H1 (cell line): ENCODE measurements at regions not wholly inside any gene's neighbourhood (a gene's known extent, or its start where the extent isn't known, plus 50 kb on each side); places are given as distances from the start of the nearest gene placed in this dataset.

ENCODE experiments used
- CTCF ChIA-PET: fragments of 300-600 bp; sonication (Branson Sonifier 250); formaldehyde crosslinking; loops from one replicate; lab custom pipeline; 2021; ENCODE audit not compliant: partially characterized antibody; lab: Charles Lee
- POLR2A ChIA-PET: fragments of 300-600 bp; sonication (Branson Sonifier 250); formaldehyde crosslinking; loops from one replicate; lab custom pipeline; 2021; ENCODE audit warnings: inconsistent platforms; ENCODE audit not compliant: partially characterized antibody; lab: Charles Lee
- DNase-seq, 2 experiments: peaks; one replicate each; pipeline versions ENCODE4 v3.0.0 to v3.0.0-alpha.2; 2010 to 2022; ENCODE audit warnings: low spot score in 2 of 2, low read depth in 1 of 2, mixed read lengths in 1 of 2
- FAIRE-seq: peaks from 2 replicates; lab custom pipeline; 2011; peaks lifted over from hg19 to GRCh38; lab: Jason Lieb, UNC
- H2AFZ ChIP-seq: 2 replicates; pipeline ENCODE4 v1.8.1; 2012; ENCODE audit warnings: low read length, inconsistent platforms
- H2AK5ac ChIP-seq: 2 replicates; pipeline ENCODE4 v1.6.1; 2013; ENCODE audit warnings: low read depth, low read length
- H2BK120ac ChIP-seq: replicated peaks from 2 replicates; pipeline ENCODE3; 2013; ENCODE audit warnings: low read depth, low read length, inconsistent platforms
- H2BK12ac ChIP-seq: 2 replicates; pipeline ENCODE4 v1.6.1; 2013; ENCODE audit warnings: low read depth, low read length
- H2BK15ac ChIP-seq: 2 replicates; pipeline ENCODE4 v1.6.1; 2013; ENCODE audit warnings: low read length
- H2BK20ac ChIP-seq: 2 replicates; pipeline ENCODE4 v1.6.1; 2013; ENCODE audit warnings: low read length
- H2BK5ac ChIP-seq: 2 replicates; pipeline ENCODE4 v1.6.1; 2013; ENCODE audit warnings: low read depth, low read length
- H3K14ac ChIP-seq: 2 replicates; pipeline ENCODE4 v1.6.1; 2013; ENCODE audit warnings: inconsistent platforms; ENCODE audit not compliant: insufficient read length
- H3K18ac ChIP-seq: 2 replicates; pipeline ENCODE4 v1.6.1; 2013; ENCODE audit warnings: low read length; ENCODE audit errors: extremely low read depth
- H3K23ac ChIP-seq: 2 replicates; pipeline ENCODE4 v1.6.1; 2013; ENCODE audit warnings: inconsistent platforms; ENCODE audit not compliant: insufficient read length
- H3K23me2 ChIP-seq: 2 replicates; pipeline ENCODE4 v1.6.1; 2013; ENCODE audit warnings: low read depth, low read length
- H3K27ac ChIP-seq: 2 replicates; pipeline ENCODE4 v1.6.1; 2011; ENCODE audit warnings: low read depth, low read length, inconsistent platforms
- H3K27me3 ChIP-seq, 4 experiments: replicated peaks in 1 of 4; 1 replicate in 1 of 4; 2 replicates in 3 of 4; pipeline versions ENCODE4 v1.6.1 to v1.8.1; 2011 to 2013; ENCODE audit warnings: low read length in 3 of 4, mild to moderate bottlenecking in 3 of 4, inconsistent platforms in 2 of 4, mixed read lengths in 2 of 4, moderate library complexity in 1 of 4; ENCODE audit not compliant: control insufficient read depth in 3 of 4, insufficient read depth in 3 of 4; ENCODE audit errors: extremely low read depth in 1 of 4
- H3K36me3 ChIP-seq, 4 experiments: 2 replicates each; pipeline versions ENCODE4 v1.6.1 to v1.8.1; 2011 to 2013; ENCODE audit warnings: mild to moderate bottlenecking in 4 of 4, low read length in 3 of 4, moderate library complexity in 2 of 4, control low read depth in 1 of 4, inconsistent platforms in 1 of 4; ENCODE audit not compliant: insufficient read depth in 4 of 4, control insufficient read depth in 2 of 4
- H3K4ac ChIP-seq: replicated peaks from 2 replicates; pipeline ENCODE3; 2013; ENCODE audit warnings: low read length, low read depth, mixed read lengths, inconsistent platforms; ENCODE audit not compliant: insufficient read length
- H3K4me1 ChIP-seq, 4 experiments: replicated peaks in 1 of 4; 1 replicate in 1 of 4; 2 replicates in 3 of 4; pipeline versions ENCODE4 v1.6.1 to v1.8.1; 2011 to 2013; ENCODE audit warnings: low read length in 3 of 4, inconsistent platforms in 2 of 4, mixed read lengths in 1 of 4; ENCODE audit not compliant: insufficient read depth in 4 of 4, control insufficient read depth in 3 of 4
- H3K4me2 ChIP-seq, 2 experiments: 2 replicates each; pipeline versions ENCODE4 v1.6.1 to v1.8.1; 2011 to 2013; ENCODE audit warnings: low read depth in 2 of 2, low read length in 2 of 2, control low read depth in 1 of 2, inconsistent platforms in 1 of 2, mild to moderate bottlenecking in 1 of 2; ENCODE audit not compliant: insufficient read depth in 1 of 2
- H3K4me3 ChIP-seq, 4 experiments: fragments of 200-600, 300-600 bp in 1 of 4; sonication (generic), shearing (Covaris generic), sonication (Bioruptor Twin) in 1 of 4; 2 replicates each; pipeline versions ENCODE4 v1.5.1 to v1.8.1; 2011 to 2016; ENCODE audit warnings: low read length in 4 of 4, low read depth in 3 of 4, control low read depth in 2 of 4, inconsistent platforms in 2 of 4, mild to moderate bottlenecking in 2 of 4, mixed read lengths in 1 of 4, moderate library complexity in 1 of 4; ENCODE audit not compliant: insufficient read depth in 2 of 4; ENCODE audit errors: extremely low read depth in 1 of 4
- H3K56ac ChIP-seq: replicated peaks from 2 replicates; pipeline ENCODE3; 2013; ENCODE audit warnings: low read depth, mild to moderate bottlenecking, mixed read lengths, low read length, inconsistent platforms; ENCODE audit not compliant: insufficient read length
- H3K79me1 ChIP-seq: 2 replicates; pipeline ENCODE4 v1.6.1; 2013; ENCODE audit warnings: low read depth, low read length, control low read depth
- H3K79me2 ChIP-seq, 2 experiments: 2 replicates each; pipeline versions ENCODE4 v1.6.1 to v1.8.1; 2012 to 2013; ENCODE audit warnings: low read length in 2 of 2, mild to moderate bottlenecking in 2 of 2, inconsistent platforms in 1 of 2; ENCODE audit not compliant: insufficient read depth in 2 of 2, control insufficient read depth in 1 of 2
- H3K9ac ChIP-seq, 4 experiments: replicated peaks in 1 of 4; 1 replicate in 1 of 4; 2 replicates in 3 of 4; pipeline versions ENCODE4 v1.6.1 to v1.8.1; 2011 to 2013; ENCODE audit warnings: low read depth in 3 of 4, low read length in 3 of 4, control low read depth in 2 of 4, mild to moderate bottlenecking in 2 of 4, moderate library complexity in 2 of 4, inconsistent platforms in 1 of 4; ENCODE audit errors: extremely low read depth in 1 of 4
- H3K9me3 ChIP-seq, 2 experiments: 2 replicates each; pipeline versions ENCODE4 v1.6.1 to v1.8.1; 2012 to 2013; ENCODE audit warnings: mild to moderate bottlenecking in 2 of 2, moderate library complexity in 2 of 2, control low read depth in 1 of 2, inconsistent platforms in 1 of 2, low read depth in 1 of 2, low read length in 1 of 2, mixed read lengths in 1 of 2; ENCODE audit not compliant: insufficient read depth in 2 of 2
- H4K20me1 ChIP-seq, 2 experiments: replicated peaks in 1 of 2; 2 replicates each; pipeline versions ENCODE3 to v1.8.1; 2011 to 2013; ENCODE audit warnings: inconsistent platforms in 2 of 2, low read length in 2 of 2, mild to moderate bottlenecking in 1 of 2; ENCODE audit not compliant: insufficient read depth in 2 of 2, control insufficient read depth in 1 of 2
- H4K5ac ChIP-seq: 2 replicates; pipeline ENCODE4 v1.6.1; 2013; ENCODE audit warnings: low read length, low read depth, mixed read lengths, inconsistent platforms; ENCODE audit not compliant: insufficient read length
- H4K8ac ChIP-seq: 2 replicates; pipeline ENCODE4 v1.8.0; 2013; ENCODE audit warnings: mild to moderate bottlenecking, moderate library complexity, low read length, inconsistent platforms; ENCODE audit not compliant: insufficient read depth; ENCODE audit errors: extremely low read depth
- H4K91ac ChIP-seq: replicated peaks from 2 replicates; pipeline ENCODE3; 2013; ENCODE audit warnings: low read length, mixed read lengths, inconsistent platforms; ENCODE audit not compliant: insufficient read length
- EP300 ChIP-seq, 2 experiments: IDR thresholded peaks; 1 replicate in 1 of 2; 2 replicates in 1 of 2; pipeline ENCODE4 v1.6.1; 2011 to 2012; ENCODE audit warnings: low read depth in 2 of 2, low read length in 2 of 2, mild to moderate bottlenecking in 2 of 2, borderline replicate concordance in 1 of 2, inconsistent platforms in 1 of 2, moderate library complexity in 1 of 2
- KDM1A ChIP-seq: fragments of 200-600, 300-600 bp; sonication (generic); IDR thresholded peaks from 2 replicates; pipeline ENCODE4 v1.7.1; 2016; ENCODE audit warnings: mild to moderate bottlenecking, low read length, borderline replicate concordance
- NANOG ChIP-seq: IDR thresholded peaks from 2 replicates; pipeline ENCODE4 v1.6.1; 2011; ENCODE audit warnings: low read length, low read depth, mild to moderate bottlenecking, inconsistent platforms; ENCODE audit not compliant: insufficient read depth, poor library complexity, severe bottlenecking
- RXRA ChIP-seq: IDR thresholded peaks from 2 replicates; pipeline ENCODE4 v1.6.1; 2011; ENCODE audit warnings: low read depth, mild to moderate bottlenecking, low read length, moderate library complexity; ENCODE audit not compliant: insufficient read depth
- WGBS, 2 experiments: shearing (Covaris generic) in 1 of 2; methylation state at CpG; one replicate each; pipeline versions ENCODE4 v1.1.6 to v1.1.7; 2013 to 2015; ENCODE audit warnings: low lambda C conversion rate in 2 of 2, mixed read lengths in 2 of 2, inconsistent platforms in 1 of 2, low coverage in 1 of 2, missing lambda C conversion rate in 1 of 2; ENCODE audit not compliant: insufficient replicate concordance in 2 of 2, insufficient coverage in 1 of 2, insufficient read length in 1 of 2; ENCODE audit errors: extremely low coverage in 1 of 2, missing lambda C conversion rate in 1 of 2; 5-methylcytosine and 5-hydroxymethylcytosine counted together

DNA sequence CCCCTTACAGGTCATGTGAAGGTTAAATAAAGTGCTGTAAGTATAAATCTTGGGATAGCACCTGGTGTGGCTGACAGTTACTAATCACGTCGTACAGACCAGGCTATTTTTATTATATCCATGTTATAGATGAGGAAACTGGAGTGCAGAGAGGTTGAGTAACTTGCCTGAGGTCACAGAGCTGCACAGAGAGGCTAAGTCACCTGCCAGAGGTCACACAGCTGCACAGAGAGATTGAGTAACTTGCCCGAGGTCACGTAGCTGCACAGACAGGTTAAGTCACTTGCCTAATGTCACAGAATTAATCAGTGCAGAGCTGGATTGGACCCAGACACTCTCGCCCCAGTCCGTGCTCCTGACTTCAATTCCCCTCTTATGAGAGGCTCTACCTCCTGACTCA, 171.5 kb downstream of the NUP210 start:
- H3K14ac ChIP-seq, result no peak overlapping the region
- H2AFZ ChIP-seq, result no peak overlapping the region
- no peaks in the 10 kb centered on the region for H3K23me2 ChIP-seq
- no peak overlapping the region for H2BK20ac ChIP-seq
- WGBS, 2 experiments, result 95% methylated on average over 6 of the region's 6 CpGs; no CpG with 5 or more reads in 1 of the 2 experiments
- no peaks in the 10 kb centered on the region for H3K36me3 ChIP-seq
- no peaks in the 10 kb centered on the region for H3K79me2 ChIP-seq
- H3K9ac ChIP-seq, result no peak overlapping the region
- H3K4me3 ChIP-seq, result no peak overlapping the region
- H4K8ac ChIP-seq, result no peak overlapping the region
- H3K18ac ChIP-seq, result no peak overlapping the region
- no peak overlapping the region for H2BK12ac ChIP-seq
- no peak overlapping the region for H3K4ac ChIP-seq
- H3K27ac ChIP-seq, result no peak overlapping the region
- FAIRE-seq (no peak), DNase-seq (no peak)
- no peak overlapping the region for H2AK5ac ChIP-seq
- no peak overlapping the region for H3K23ac ChIP-seq
- no peak overlapping the region for H3K56ac ChIP-seq
- H4K91ac ChIP-seq, result no peak overlapping the region
- H3K9me3 ChIP-seq, result no peaks in the 10 kb centered on the region
- no peaks in the 10 kb centered on the region; a peak in 3 of 7 replicates for H3K4me1 ChIP-seq
- CTCF ChIA-PET, result interaction anchor here (0.8 to 2.0 kb wide), 5 partner anchors 9 to 207 kb away, joined by 3 to 8 read pairs (median 6); no protein-coding TSS in a partner anchor
- POLR2A ChIA-PET, result no interaction called here
- H2BK15ac ChIP-seq, result no peak overlapping the region
- TF ChIP-seq KDM1A (peak; percentile 75; the same call in 1 of the 2 replicates), RXRA (no peak), EP300 (IDR thresholded peaks at IDR 0.05; ENCODE audit: borderline replicate concordance in 1 of 2, low read depth in 2 of 2, low read length in 2 of 2) (no peak), NANOG (no peak)
- no peaks in the 10 kb centered on the region for H3K27me3 ChIP-seq
- H4K20me1 ChIP-seq, result peaks cover 0 to 2% of the 10 kb centered on the region in 2 experiments
- peaks cover 2% of the 10 kb centered on the region; the same call in 1 of the 2 replicates for H3K79me1 ChIP-seq
- H4K5ac ChIP-seq, result no peak overlapping the region
- H2BK5ac ChIP-seq, result no peak overlapping the region
- no peak overlapping the region for H3K4me2 ChIP-seq
- no peak overlapping the region for H2BK120ac ChIP-seq
